ENCODE measurements at regions not wholly inside any gene's neighbourhood (a gene's known extent, or its start where the extent isn't known, plus 50 kb on each side); places are given as distances from the start of the nearest gene placed in this dataset.

GRCh38 chr19:28917621-28918020, 295.3 kb downstream of the UQCRFS1 start:
- TF ChIP-seq CTCF (conservative IDR thresholded peaks at IDR 0.05; ENCODE audit: low read depth, low read length) (no peak), EZH2 (IDR thresholded peaks at IDR 0.05; ENCODE audit: borderline replicate concordance, low read depth, low read length, poor library complexity, severe bottlenecking) (no peak)
